ACHN (cell line): ENCODE measurements at regions not wholly inside any gene's neighbourhood (a gene's known extent, or its start where the extent isn't known, plus 50 kb on each side); places are given as distances from the start of the nearest gene placed in this dataset.
"Not testable (repeated sequence)": the region's sequence is repeated elsewhere in the genome, so short reads cannot be mapped to it uniquely, and the experiment has no call there.

Experiments
- DNase-seq: peaks from one replicate; pipeline ENCODE4 v3.0.0-alpha.2; 2015
- in situ Hi-C: cut with HindIII; loops from 2 replicates; pipeline ENCODE4 v1.10.0; 2017; ENCODE audit warnings: low sequenced_read_pairs, low pct_ligation_motif_present, low pct_unique_long_range_greater_than_20kb

- no peak for DNase-seq
- in situ Hi-C loops, result no loop called here
Observed at GRCh38 chr10:114872519-114873087, 51.0 kb downstream of the FHIP2A start.

GRCh38 chr10:114874827-114875411, 53.3 kb downstream of the FHIP2A start:
- no peak for DNase-seq
- in situ Hi-C loops, result loop anchor here (25.0 kb wide), 1 partner anchor 237 kb away; no protein-coding TSS in a partner anchor

GRCh38 chr10:114875590-114876081, 54.1 kb downstream of the FHIP2A start:
- DNase-seq, result not testable (repeated sequence)
- in situ Hi-C loops, result loop anchor here (25.0 kb wide), 1 partner anchor 237 kb away; no protein-coding TSS in a partner anchor

GRCh38 chr10:114876169-114876568, 54.6 kb downstream of the FHIP2A start:
- in situ Hi-C loops, result loop anchor here (25.0 kb wide), 1 partner anchor 236 kb away; no protein-coding TSS in a partner anchor

GRCh38 chr10:114876602-114877300, 55.2 kb downstream of the FHIP2A start:
- peak; percentile 85 for DNase-seq

More at GRCh38 chr10:114876169-114876568, 54.6 kb downstream of the FHIP2A start:
- DNase-seq, result no peak

GRCh38 chr10:114877301-114877644, 55.7 kb downstream of the FHIP2A start:
- DNase-seq, result no peak
- in situ Hi-C loops, result loop anchor here (25.0 kb wide), 1 partner anchor 235 kb away; no protein-coding TSS in a partner anchor

More at GRCh38 chr10:114876602-114877300, 55.2 kb downstream of the FHIP2A start:
- in situ Hi-C loops, result loop anchor here (25.0 kb wide), 1 partner anchor 236 kb away; no protein-coding TSS in a partner anchor

- no peak for DNase-seq
- in situ Hi-C loops, result loop anchor here (25.0 kb wide), 1 partner anchor 233 kb away; no protein-coding TSS in a partner anchor
Observed at GRCh38 chr10:114879093-114879492, 57.5 kb downstream of the FHIP2A start.

- peak; percentile 62 for DNase-seq
- in situ Hi-C loops, result loop anchor here (25.0 kb wide), 1 partner anchor 233 kb away; no protein-coding TSS in a partner anchor
Observed at GRCh38 chr10:114879541-114880158, 58.1 kb downstream of the FHIP2A start.

- in situ Hi-C loops, result loop anchor here (25.0 kb wide), 1 partner anchor 231 kb away; no protein-coding TSS in a partner anchor
- DNase-seq, result no peak
Observed at GRCh38 chr10:114881417-114881816, 56.6 kb upstream of the TRUB1 start.

- no peak for DNase-seq
- in situ Hi-C loops, result loop anchor here (25.0 kb wide), 1 partner anchor 230 kb away; no protein-coding TSS in a partner anchor
Observed at GRCh38 chr10:114881901-114882300, 56.1 kb upstream of the TRUB1 start.

GRCh38 chr10:114885443-114885842, 52.6 kb upstream of the TRUB1 start:
- in situ Hi-C loops, result loop anchor here (25.0 kb wide), 1 partner anchor 227 kb away; no protein-coding TSS in a partner anchor

More at GRCh38 chr10:114885443-114885842, 52.6 kb upstream of the TRUB1 start:
- no peak for DNase-seq
